Ectodermal cell (in vitro differentiated cells): ENCODE measurements at regions not wholly inside any gene's neighbourhood (a gene's known extent, or its start where the extent isn't known, plus 50 kb on each side); places are given as distances from the start of the nearest gene placed in this dataset.
A peak's percentile ranks its signal among the peaks of the same experiment; 100 is the strongest.
"Not testable (repeated sequence)": the region's sequence is repeated elsewhere in the genome, so short reads cannot be mapped to it uniquely, and the experiment has no call there.

ENCODE experiments used
- H3K27ac ChIP-seq: 2 replicates; pipeline ENCODE4 v1.7.0; 2013; ENCODE audit warnings: mild to moderate bottlenecking, low read depth, low read length; ENCODE audit not compliant: insufficient read depth, poor library complexity, severe bottlenecking
- H3K27me3 ChIP-seq: 2 replicates; pipeline ENCODE4 v1.7.0; 2013; ENCODE audit warnings: mild to moderate bottlenecking, low read length; ENCODE audit not compliant: insufficient read depth, control insufficient read depth, poor library complexity, severe bottlenecking
- H3K36me3 ChIP-seq: one replicate; pipeline ENCODE4 v1.7.0; 2013; ENCODE audit warnings: low read length; ENCODE audit not compliant: control insufficient read depth, insufficient read depth
- H3K4me1 ChIP-seq: one replicate; pipeline ENCODE4 v1.7.0; 2013; ENCODE audit warnings: low read length; ENCODE audit not compliant: control insufficient read depth, insufficient read depth
- H3K4me3 ChIP-seq: 2 replicates; pipeline ENCODE4 v1.7.0; 2013; ENCODE audit warnings: low read depth, low read length, control low read depth; ENCODE audit not compliant: insufficient read depth
- H3K9me3 ChIP-seq: 2 replicates; pipeline ENCODE4 v1.7.0; 2013; ENCODE audit warnings: mild to moderate bottlenecking, low read length, moderate library complexity; ENCODE audit not compliant: control insufficient read depth
- WGBS, 2 experiments: methylation state at CpG; one replicate each; pipeline ENCODE4 v1.1.7; 2013; ENCODE audit warnings: missing lambda C conversion rate in 2 of 2; 5-methylcytosine and 5-hydroxymethylcytosine counted together

- Histone ChIP-seq H3K36me3 (no peaks in the 10 kb centered on the region), H3K9me3 (no peaks in the 10 kb centered on the region), H3K27me3 (no peaks in the 10 kb centered on the region), H3K4me1 (no peaks in the 10 kb centered on the region), H3K27ac (no peak overlapping the region), H3K4me3 (no peak overlapping the region)
- 92 to 95% methylated on average over 6 of the region's 7 CpGs for WGBS, 2 experiments
Observed at GRCh38 chr3:6468589-6468988, 392.3 kb upstream of the GRM7 start.

GRCh38 chr3:6471744-6472143, 389.2 kb upstream of the GRM7 start:
- no peaks in the 10 kb centered on the region for H3K36me3 ChIP-seq
- 83 to 93% methylated on average over 7 to 8 of the region's 8 CpGs for WGBS, 2 experiments
- H3K9me3 ChIP-seq, result no peaks in the 10 kb centered on the region
- H3K27me3 ChIP-seq, result no peaks in the 10 kb centered on the region
- H3K4me1 ChIP-seq, result no peaks in the 10 kb centered on the region
- H3K4me3 ChIP-seq, result no peak overlapping the region
- H3K27ac ChIP-seq, result no peak overlapping the region

GRCh38 chr3:6490487-6491327, 370.2 kb upstream of the GRM7 start:
- H3K4me1 ChIP-seq, H3K9me3 ChIP-seq, H3K27me3 ChIP-seq, H3K4me3 ChIP-seq, H3K27ac ChIP-seq, H3K36me3 ChIP-seq: not testable (repeated sequence)
- WGBS, 2 experiments, result 77% methylated on average over 25 to 29 of the region's 34 CpGs

- 92 to 94% methylated on average over 2 of the region's 2 CpGs for WGBS, 2 experiments
- no peaks in the 10 kb centered on the region for H3K4me1 ChIP-seq
- no peaks in the 10 kb centered on the region for H3K27me3 ChIP-seq
- no peak overlapping the region for H3K4me3 ChIP-seq
- no peaks in the 10 kb centered on the region for H3K36me3 ChIP-seq
- no peaks in the 10 kb centered on the region for H3K9me3 ChIP-seq
- no peak overlapping the region for H3K27ac ChIP-seq
Observed at GRCh38 chr3:6491768-6492167, 369.1 kb upstream of the GRM7 start.

- WGBS, 2 experiments, result 100% methylated on average over 1 of the region's 1 CpG; no CpG with 5 or more reads in 1 of the 2 experiments
- Histone ChIP-seq H3K4me3 (no peak overlapping the region), H3K9me3 (no peaks in the 10 kb centered on the region), H3K36me3 (no peaks in the 10 kb centered on the region), H3K27ac (no peak overlapping the region), H3K4me1 (no peaks in the 10 kb centered on the region), H3K27me3 (no peaks in the 10 kb centered on the region)
Observed at GRCh38 chr3:6492306-6492705, 368.6 kb upstream of the GRM7 start.

GRCh38 chr3:6498944-6499343, 362.0 kb upstream of the GRM7 start:
- H3K9me3 ChIP-seq, H3K4me3 ChIP-seq, H3K4me1 ChIP-seq, H3K36me3 ChIP-seq, H3K27me3 ChIP-seq, H3K27ac ChIP-seq: not testable (repeated sequence)
- 86 to 96% methylated on average over 1 to 4 of the region's 4 CpGs for WGBS, 2 experiments

GRCh38 chr3:6504347-6504746, 356.6 kb upstream of the GRM7 start:
- H3K36me3 ChIP-seq, result no peaks in the 10 kb centered on the region
- no peak overlapping the region for H3K4me3 ChIP-seq
- H3K27me3 ChIP-seq, result no peaks in the 10 kb centered on the region
- 90 to 100% methylated on average over 1 to 2 of the region's 2 CpGs for WGBS, 2 experiments
- no peaks in the 10 kb centered on the region for H3K4me1 ChIP-seq
- H3K27ac ChIP-seq, result no peak overlapping the region
- no peaks in the 10 kb centered on the region for H3K9me3 ChIP-seq

- H3K27me3 ChIP-seq, result no peaks in the 10 kb centered on the region
- H3K4me3 ChIP-seq, result no peak overlapping the region
- H3K9me3 ChIP-seq, result no peaks in the 10 kb centered on the region
- no peaks in the 10 kb centered on the region for H3K36me3 ChIP-seq
- 94 to 98% methylated on average over 2 to 3 of the region's 3 CpGs for WGBS, 2 experiments
- no peaks in the 10 kb centered on the region for H3K4me1 ChIP-seq
- no peak overlapping the region for H3K27ac ChIP-seq
Observed at GRCh38 chr3:6504834-6505233, 356.1 kb upstream of the GRM7 start.

GRCh38 chr3:6508410-6508759, 352.5 kb upstream of the GRM7 start:
- Histone ChIP-seq H3K27ac (no peak overlapping the region), H3K4me3 (peak overlapping the region; percentile 28), H3K9me3 (no peaks in the 10 kb centered on the region), H3K4me1 (no peaks in the 10 kb centered on the region), H3K27me3 (no peaks in the 10 kb centered on the region), H3K36me3 (no peaks in the 10 kb centered on the region)
- WGBS, 2 experiments, result 77 to 81% methylated on average over 2 of the region's 2 CpGs

GRCh38 chr3:6509576-6509975, 351.3 kb upstream of the GRM7 start:
- H3K4me3 ChIP-seq, result no peak overlapping the region
- no peaks in the 10 kb centered on the region for H3K27me3 ChIP-seq
- no peaks in the 10 kb centered on the region for H3K4me1 ChIP-seq
- no peak overlapping the region for H3K27ac ChIP-seq
- no peaks in the 10 kb centered on the region for H3K36me3 ChIP-seq
- 95 to 100% methylated on average over 4 of the region's 4 CpGs for WGBS, 2 experiments
- H3K9me3 ChIP-seq, result no peaks in the 10 kb centered on the region
